Activated effector memory CD4-positive, alpha-beta T cell treated with anti-CD3 and anti-CD28 coated beads, Interleukin-2, amount 50 U/mL, for 16 hours (primary cell): ENCODE measurements at regions not wholly inside any gene's neighbourhood (a gene's known extent, or its start where the extent isn't known, plus 50 kb on each side); places are given as distances from the start of the nearest gene placed in this dataset.

Source experiments
- DNase-seq: peaks from one replicate; pipeline ENCODE4 v3.0.0-alpha.2; 2020

- DNase-seq: no peak
These were observed 57.1 kb upstream of the ATG10 start for GRCh38 chr5:81914696-81915095.

GRCh38 chr5:81912933-81913332 is 58.9 kb upstream of the ATG10 start:
- no peak for DNase-seq

DNA sequence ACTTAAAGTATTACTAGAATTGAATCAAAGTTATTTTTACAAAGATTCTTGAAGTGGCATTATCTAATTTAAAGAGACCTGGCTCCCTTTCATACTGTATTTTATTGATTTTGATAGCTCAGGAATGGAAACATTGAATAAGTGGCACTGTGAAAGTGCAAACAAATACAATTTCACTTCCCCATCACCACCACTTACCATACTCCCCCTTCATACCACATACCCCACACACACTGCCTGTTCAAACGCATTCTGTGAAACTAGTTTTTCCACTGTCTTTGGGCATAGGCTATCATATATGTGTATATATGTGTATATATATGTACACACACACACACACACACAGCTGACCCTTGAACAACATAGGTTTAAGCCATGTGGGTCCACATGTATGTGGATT is 62.1 kb upstream of the ATG10 start:
- DNase-seq: no peak

DNA sequence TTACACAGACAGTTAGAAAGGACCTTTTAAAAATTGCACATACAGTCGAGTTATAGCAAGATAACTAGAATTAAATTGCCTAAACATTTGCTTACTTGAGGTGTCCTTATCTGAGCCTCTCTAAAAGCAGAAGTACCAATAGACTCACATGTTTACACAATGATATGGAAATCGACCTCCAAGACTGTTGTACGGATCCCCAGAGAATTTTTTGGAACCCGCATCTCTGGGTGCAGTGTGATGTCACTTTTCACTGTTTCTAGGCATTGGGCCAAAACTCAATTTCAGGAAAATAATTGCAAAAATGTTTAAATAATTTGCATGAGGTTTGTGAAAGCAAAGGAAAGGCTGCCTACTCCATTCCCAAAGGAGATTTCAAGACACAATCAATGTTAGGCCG is 63.1 kb upstream of the ATG10 start:
- DNase-seq: no peak

GRCh38 chr5:81908044-81908443 is 63.8 kb upstream of the ATG10 start:
- no peak for DNase-seq

GRCh38 chr5:81907012-81907635 is 64.7 kb upstream of the ATG10 start:
- DNase-seq: no peak

DNA sequence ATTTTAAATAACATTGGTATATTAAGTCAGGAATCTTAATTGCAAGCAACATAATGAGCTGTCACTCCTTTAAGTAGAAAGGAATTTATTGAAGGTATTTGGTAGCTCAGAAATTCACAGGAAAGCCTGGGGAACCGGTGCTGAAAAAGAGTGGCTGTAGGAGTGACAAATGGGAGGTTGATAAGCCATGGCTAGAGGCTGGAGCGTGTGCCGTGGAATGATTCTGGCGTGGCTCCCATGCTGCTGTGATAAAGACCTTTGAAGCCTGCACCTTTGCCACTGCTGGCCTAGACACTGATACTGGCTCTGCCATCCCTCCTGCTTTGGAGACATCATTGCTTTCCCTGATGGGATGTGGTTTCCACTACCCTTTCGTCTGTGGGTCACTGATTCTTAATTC is 65.7 kb upstream of the ATG10 start:
- no peak for DNase-seq

GRCh38 chr5:81904861-81905260 is 67.0 kb upstream of the ATG10 start:
- DNase-seq: no peak

DNA sequence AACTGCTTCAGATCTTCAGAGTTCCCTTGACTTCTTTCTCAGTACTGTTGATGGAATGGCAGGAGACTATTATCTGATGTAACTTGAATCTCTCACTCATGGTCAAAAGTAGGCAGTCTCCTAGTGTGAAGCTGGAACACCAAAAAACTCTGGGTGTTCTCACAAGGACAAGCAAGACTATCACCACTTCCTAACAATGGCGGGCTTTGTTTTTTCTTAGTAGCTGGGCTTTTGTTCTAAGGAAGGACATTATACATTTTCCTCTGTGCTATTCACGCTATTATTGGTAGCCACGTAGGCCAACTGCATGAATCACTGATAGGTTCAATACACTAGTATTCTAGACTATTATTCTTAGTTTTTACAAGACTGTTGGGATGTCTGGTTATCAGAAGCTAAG is 67.7 kb upstream of the ATG10 start:
- DNase-seq: no peak

DNA sequence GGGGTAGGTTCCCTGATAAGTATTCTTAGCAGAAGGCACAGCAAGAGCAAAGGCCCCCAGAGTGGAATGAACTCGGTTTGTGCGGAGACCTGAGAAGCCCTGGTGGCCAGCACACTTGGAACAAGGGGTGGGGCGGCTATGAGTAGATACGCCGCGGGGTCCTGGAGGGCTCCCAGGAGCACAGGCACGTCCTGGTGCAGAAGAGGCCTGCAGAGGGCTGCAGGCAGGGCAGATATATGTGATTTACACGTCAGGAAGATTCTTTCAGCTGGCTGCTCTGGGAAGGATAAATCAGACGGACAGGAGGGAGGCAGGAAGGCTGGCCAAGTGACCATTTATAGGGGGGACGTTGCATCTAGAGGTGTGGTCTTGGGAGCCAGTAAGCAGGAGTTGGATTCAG is 70.2 kb upstream of the ATG10 start:
- DNase-seq: no peak

- no peak for DNase-seq
These were observed 72.7 kb upstream of the ATG10 start for GRCh38 chr5:81899123-81899522.

GRCh38 chr5:81898403-81898802 is 73.4 kb upstream of the ATG10 start:
- DNase-seq: no peak

DNA sequence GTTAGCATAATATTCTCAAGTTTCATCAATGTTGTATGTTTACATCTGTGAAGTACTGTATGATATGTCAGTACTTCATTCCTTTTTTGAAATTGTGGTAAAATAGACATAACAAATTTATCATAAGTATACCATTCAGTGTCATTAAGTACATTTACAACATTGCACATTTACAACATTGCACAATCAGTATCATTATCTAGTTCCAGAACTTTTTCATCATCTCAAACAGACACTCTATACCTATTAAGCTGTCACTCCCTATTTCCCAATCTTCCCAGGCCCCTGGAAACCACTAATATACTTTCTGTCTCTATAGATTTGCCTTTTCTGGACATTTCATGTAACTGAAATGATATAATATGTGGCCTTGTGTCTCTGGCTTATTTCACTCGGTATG is 75.1 kb upstream of the ATG10 start:
- no peak for DNase-seq

DNA sequence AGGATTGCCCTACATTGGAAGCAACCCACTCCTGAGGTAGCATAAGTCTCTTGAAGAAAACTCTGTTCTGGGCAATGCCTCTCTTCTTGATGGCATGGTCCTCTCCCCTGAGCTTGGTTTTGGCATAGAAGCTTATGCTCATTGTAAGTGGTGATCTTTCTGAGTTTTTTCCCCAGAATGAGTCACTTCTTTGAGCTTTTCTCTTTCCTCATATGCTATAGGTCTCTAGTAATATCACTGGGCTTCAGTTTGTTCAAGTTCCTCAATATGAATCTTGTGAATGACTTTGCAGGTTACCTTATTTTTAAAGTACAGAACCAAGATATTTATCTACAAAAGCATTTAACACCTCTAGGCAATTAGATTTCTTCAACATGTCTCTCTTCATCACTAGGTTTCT is 76.5 kb upstream of the ATG10 start:
- DNase-seq: no peak

DNA sequence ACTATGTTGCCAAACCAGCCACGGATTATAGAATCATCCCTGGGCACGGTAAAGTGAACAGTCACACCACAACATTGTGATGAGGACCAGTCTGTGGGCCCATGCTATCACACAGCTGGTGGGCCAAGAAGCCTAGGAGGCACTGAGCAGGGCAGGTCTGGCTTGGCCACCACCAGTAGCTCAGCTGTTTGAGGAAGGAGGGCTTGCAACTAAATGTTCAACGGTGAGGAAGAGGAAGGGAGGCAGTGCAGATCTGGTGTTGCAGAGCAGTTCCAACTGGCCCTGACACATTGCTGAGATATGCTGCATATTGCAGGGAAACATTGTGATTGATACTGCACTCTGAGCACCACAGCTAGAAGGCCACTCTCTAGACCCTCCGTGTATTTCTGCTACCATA is 77.9 kb upstream of the ATG10 start:
- DNase-seq: no peak

- no peak for DNase-seq
These were observed 87.0 kb upstream of the ATG10 start for GRCh38 chr5:81884871-81885270.

- no peak for DNase-seq
These were observed 88.5 kb upstream of the ATG10 start for GRCh38 chr5:81883371-81883770.

DNA sequence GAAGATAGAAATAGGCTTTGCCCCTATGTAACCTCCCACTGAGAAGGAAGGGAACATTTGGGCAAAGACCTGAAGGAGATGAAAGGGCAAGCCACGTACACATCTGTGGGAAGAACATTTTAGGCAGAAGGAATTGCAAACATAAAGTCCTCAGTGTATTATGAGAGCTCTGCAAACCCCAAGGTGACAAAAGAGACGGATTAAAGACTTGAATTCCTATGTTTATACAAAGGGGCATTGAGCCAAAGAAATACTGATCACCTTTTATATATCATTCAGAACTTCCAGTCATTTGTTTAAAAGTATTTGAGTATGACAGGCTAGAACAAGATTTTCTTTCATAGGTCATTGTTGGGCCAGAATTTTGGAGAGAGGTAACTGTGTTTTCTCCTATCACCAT is 90.2 kb upstream of the ATG10 start:
- no peak for DNase-seq

- no peak for DNase-seq
These were observed 91.9 kb upstream of the ATG10 start for GRCh38 chr5:81879936-81880335.

GRCh38 chr5:81878333-81878732 is 93.5 kb upstream of the ATG10 start:
- DNase-seq: no peak

GRCh38 chr5:81866994-81867393 is 104.8 kb upstream of the ATG10 start:
- DNase-seq: no peak

- no peak for DNase-seq
These were observed 109.9 kb upstream of the SSBP2 start for GRCh38 chr5:81860778-81861177.

DNA sequence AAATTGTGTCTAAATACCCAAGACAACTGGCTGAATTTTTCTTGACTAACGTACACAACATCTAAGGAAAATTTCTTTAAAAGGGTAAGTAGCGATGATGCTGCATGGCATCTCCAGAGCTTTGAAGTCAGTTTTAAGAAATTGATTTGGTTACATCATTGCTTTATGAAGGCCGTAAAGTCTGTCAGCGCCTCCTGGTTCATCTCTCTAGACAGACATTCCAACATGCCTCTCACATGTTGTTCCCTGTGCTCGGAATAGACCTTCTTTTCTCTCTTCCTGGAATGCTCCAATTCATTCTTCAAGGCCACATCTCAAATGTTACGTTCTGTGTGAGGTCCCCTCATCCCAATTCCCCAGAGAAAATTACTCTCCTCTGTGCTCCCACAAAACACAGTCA is 108.7 kb upstream of the SSBP2 start:
- no peak for DNase-seq

- DNase-seq: no peak
These were observed 106.3 kb upstream of the SSBP2 start for GRCh38 chr5:81856948-81857928.

DNA sequence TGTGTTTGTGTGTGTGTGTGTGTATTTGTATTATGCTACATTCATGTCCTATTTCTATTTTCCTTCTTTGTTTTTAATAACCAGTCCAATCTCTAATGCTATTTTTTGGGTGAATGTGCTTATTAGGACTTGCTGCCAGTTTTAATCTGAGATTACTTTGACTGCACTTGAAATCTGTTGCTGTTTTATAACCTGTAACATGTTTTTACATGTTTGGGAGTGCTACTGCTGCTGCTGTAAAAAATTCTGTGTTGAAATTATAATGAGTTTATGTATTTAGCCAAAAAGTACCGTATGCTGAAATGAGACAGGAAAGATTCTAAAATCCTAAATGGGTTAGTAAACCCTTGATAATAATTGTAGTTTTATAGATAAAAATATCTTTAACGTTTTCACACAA is 104.7 kb upstream of the SSBP2 start:
- no peak for DNase-seq
